Loucy (cell line): ENCODE measurements at regions not wholly inside any gene's neighbourhood (a gene's known extent, or its start where the extent isn't known, plus 50 kb on each side); places are given as distances from the start of the nearest gene placed in this dataset.

Experiments used
- H2AFZ ChIP-seq: fragments of 200-600 bp; sonication (generic); 2 replicates; pipeline ENCODE4 v1.6.0; 2016; ENCODE audit warnings: antibody characterized with exemption, mild to moderate bottlenecking, low read length, moderate library complexity
- H3F3A ChIP-seq: fragments of 200-600 bp; 2 replicates; pipeline ENCODE4 v1.6.0; 2016; ENCODE audit warnings: antibody characterized with exemption, low read depth, mild to moderate bottlenecking
- H3K27me3 ChIP-seq: fragments of 200-600 bp; sonication (generic); 2 replicates; pipeline ENCODE4 v1.6.1; 2014; ENCODE audit warnings: low read length, mild to moderate bottlenecking; ENCODE audit not compliant: insufficient read depth, poor library complexity, severe bottlenecking
- H3K36me3 ChIP-seq: fragments of 200-600 bp; sonication (generic); 2 replicates; pipeline ENCODE4 v1.6.1; 2016; ENCODE audit warnings: low read length; ENCODE audit not compliant: insufficient read depth
- H3K4me1 ChIP-seq: fragments of 200-600 bp; sonication (generic); 2 replicates; pipeline ENCODE4 v1.5.1; 2014; ENCODE audit warnings: low read length, mild to moderate bottlenecking; ENCODE audit not compliant: insufficient read depth, poor library complexity, severe bottlenecking
- H3K4me2 ChIP-seq: fragments of 200-600 bp; sonication (generic); 2 replicates; pipeline ENCODE4 v1.6.0; 2014; ENCODE audit warnings: antibody characterized with exemption, low read length, low read depth, mild to moderate bottlenecking; ENCODE audit not compliant: poor library complexity, severe bottlenecking
- H3K4me3 ChIP-seq: fragments of 200-600 bp; sonication (generic); 2 replicates; pipeline ENCODE4 v1.5.1; 2014; ENCODE audit warnings: low read length, mild to moderate bottlenecking, mixed read lengths; ENCODE audit not compliant: poor library complexity, severe bottlenecking
- H3K79me2 ChIP-seq: fragments of 200-600 bp; sonication (generic); 2 replicates; pipeline ENCODE4 v1.6.1; 2014; ENCODE audit warnings: low read length; ENCODE audit not compliant: insufficient read depth
- H3K9ac ChIP-seq: fragments of 200-600 bp; sonication (generic); 2 replicates; pipeline ENCODE4 v1.6.0; 2014; ENCODE audit warnings: mild to moderate bottlenecking, low read depth, low read length, moderate library complexity; ENCODE audit not compliant: poor library complexity, severe bottlenecking
- H3K9me2 ChIP-seq: fragments of 200-600 bp; sonication (generic); replicated peaks from 2 replicates; pipeline ENCODE4 v1.6.1; 2016; ENCODE audit warnings: low read depth, low read length, mixed read lengths
- H3K9me3 ChIP-seq: fragments of 200-600 bp; sonication (generic); 2 replicates; pipeline ENCODE4 v1.6.1; 2014; ENCODE audit warnings: mild to moderate bottlenecking, antibody characterized with exemption, low read length, low read depth; ENCODE audit not compliant: insufficient read depth
- H4K20me1 ChIP-seq: fragments of 200-600 bp; sonication (generic); 2 replicates; pipeline ENCODE4 v1.6.0; 2014; ENCODE audit warnings: antibody characterized with exemption, low read length, mild to moderate bottlenecking; ENCODE audit not compliant: insufficient read depth, poor library complexity, severe bottlenecking
- EZH2phosphoT487 ChIP-seq: fragments of 200-600 bp; IDR thresholded peaks from 2 replicates; pipeline ENCODE4 v1.6.1; 2018; ENCODE audit warnings: antibody characterized with exemption, mild to moderate bottlenecking, moderate library complexity, borderline replicate concordance
- TF ChIP-seq, protein P1 (sequence below): fragments of 200-600 bp; sonication (generic); conservative IDR thresholded peaks from 2 replicates; pipeline ENCODE4 v1.5.1; 2014; ENCODE audit warnings: mild to moderate bottlenecking, antibody characterized with exemption, low read length

DNA sequence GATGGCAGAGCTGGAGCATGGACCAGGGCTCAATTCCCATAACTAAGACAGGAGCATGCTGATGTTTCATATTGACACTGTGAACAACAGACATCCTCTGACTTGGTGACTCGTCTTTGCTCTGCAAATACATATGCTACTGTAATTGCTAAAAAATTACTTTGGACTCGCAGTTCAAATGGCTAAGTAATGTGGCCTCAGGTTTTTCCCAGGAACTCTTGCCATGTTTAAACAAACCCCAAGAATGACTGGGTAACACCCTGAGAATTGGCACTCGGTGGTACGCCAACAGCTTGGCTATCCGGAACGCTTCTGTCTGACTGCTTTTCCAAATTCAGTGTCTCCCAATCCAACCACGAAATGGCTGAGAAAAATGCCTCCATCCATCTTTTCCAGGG lies 456.7 kb upstream of the THBS1 start:
- Histone ChIP-seq H3K4me3 (no peak overlapping the region), H3K4me1 (peaks cover 6% of the 10 kb centered on the region), H3K9ac (no peak overlapping the region), H3K9me2 (no peaks in the 10 kb centered on the region), H4K20me1 (no peaks in the 10 kb centered on the region), H3K36me3 (no peaks in the 10 kb centered on the region), H2AFZ (no peak overlapping the region), H3K4me2 (no peak overlapping the region), H3F3A (no peaks in the 10 kb centered on the region), H3K9me3 (no peaks in the 10 kb centered on the region), H3K27me3 (no peaks in the 10 kb centered on the region), H3K79me2 (no peaks in the 10 kb centered on the region)
- TF ChIP-seq, protein P1, sequence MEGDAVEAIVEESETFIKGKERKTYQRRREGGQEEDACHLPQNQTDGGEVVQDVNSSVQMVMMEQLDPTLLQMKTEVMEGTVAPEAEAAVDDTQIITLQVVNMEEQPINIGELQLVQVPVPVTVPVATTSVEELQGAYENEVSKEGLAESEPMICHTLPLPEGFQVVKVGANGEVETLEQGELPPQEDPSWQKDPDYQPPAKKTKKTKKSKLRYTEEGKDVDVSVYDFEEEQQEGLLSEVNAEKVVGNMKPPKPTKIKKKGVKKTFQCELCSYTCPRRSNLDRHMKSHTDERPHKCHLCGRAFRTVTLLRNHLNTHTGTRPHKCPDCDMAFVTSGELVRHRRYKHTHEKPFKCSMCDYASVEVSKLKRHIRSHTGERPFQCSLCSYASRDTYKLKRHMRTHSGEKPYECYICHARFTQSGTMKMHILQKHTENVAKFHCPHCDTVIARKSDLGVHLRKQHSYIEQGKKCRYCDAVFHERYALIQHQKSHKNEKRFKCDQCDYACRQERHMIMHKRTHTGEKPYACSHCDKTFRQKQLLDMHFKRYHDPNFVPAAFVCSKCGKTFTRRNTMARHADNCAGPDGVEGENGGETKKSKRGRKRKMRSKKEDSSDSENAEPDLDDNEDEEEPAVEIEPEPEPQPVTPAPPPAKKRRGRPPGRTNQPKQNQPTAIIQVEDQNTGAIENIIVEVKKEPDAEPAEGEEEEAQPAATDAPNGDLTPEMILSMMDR = no peak
- no peak for TF ChIP-seq EZH2phosphoT487

DNA sequence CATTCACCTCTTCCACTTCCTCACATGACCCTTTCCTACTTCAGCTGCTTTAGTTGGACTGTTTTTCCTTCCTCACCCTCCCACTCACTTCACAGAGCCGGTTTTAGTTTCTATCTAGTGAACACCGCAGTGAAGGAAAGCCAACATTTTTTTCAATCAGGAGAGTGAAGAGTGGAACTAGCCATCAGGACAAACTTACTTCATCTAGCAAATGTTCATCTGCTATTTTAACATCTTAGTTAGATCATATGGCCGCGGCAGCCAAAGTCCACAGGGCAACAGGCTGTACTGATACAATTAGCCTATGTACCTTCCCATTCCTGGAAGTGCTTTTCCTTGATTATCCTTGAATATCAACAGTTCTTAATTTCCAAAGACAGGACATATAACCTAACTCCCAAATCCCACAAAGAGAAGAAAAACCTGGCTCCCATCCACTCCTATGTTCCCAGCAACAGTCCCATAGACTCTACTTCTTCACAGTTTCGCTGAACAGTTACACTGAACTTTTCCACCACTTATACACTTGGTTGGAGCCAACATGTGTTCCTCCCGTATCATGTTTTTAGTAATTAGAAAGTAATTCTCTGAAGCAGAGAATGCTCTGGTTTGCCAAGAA lies 456.2 kb upstream of the THBS1 start:
- H4K20me1 ChIP-seq = no peaks in the 10 kb centered on the region
- no peak overlapping the region for H3K4me2 ChIP-seq
- peaks cover 6% of the 10 kb centered on the region for H3K4me1 ChIP-seq
- H3K9me2 ChIP-seq = no peaks in the 10 kb centered on the region
- H3K9ac ChIP-seq = no peak overlapping the region
- no peak for TF ChIP-seq EZH2phosphoT487
- TF ChIP-seq, protein P1 = no peak
- no peak overlapping the region for H2AFZ ChIP-seq
- no peaks in the 10 kb centered on the region for H3K9me3 ChIP-seq
- H3F3A ChIP-seq = no peaks in the 10 kb centered on the region
- no peaks in the 10 kb centered on the region for H3K27me3 ChIP-seq
- no peaks in the 10 kb centered on the region for H3K36me3 ChIP-seq
- no peak overlapping the region for H3K4me3 ChIP-seq
- H3K79me2 ChIP-seq = no peaks in the 10 kb centered on the region

DNA sequence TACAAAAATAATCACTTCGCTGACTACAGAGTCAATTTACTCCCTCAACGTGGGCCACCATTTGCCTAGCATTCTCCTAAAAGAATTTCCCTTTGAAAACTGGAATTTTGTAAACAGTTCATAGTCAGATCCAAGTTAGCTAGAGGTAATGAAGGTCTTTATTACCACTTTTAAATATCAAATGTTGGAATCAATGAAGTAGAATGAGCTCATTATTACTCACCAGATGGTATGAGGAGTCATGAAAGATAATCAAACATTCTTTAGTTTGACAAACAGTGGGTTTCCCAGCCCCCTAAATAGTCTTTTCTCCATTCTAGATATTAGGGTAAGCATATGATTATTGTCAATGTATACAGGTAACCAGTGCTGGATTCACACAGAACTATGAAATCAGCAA lies 455.7 kb upstream of the THBS1 start:
- Histone ChIP-seq H3K36me3 (no peaks in the 10 kb centered on the region), H4K20me1 (no peaks in the 10 kb centered on the region), H3K79me2 (no peaks in the 10 kb centered on the region), H2AFZ (no peak overlapping the region), H3K4me1 (peaks cover 6% of the 10 kb centered on the region), H3K9me3 (no peaks in the 10 kb centered on the region), H3F3A (no peaks in the 10 kb centered on the region), H3K4me2 (no peak overlapping the region), H3K9me2 (no peaks in the 10 kb centered on the region), H3K9ac (no peak overlapping the region), H3K4me3 (no peak overlapping the region), H3K27me3 (no peaks in the 10 kb centered on the region)
- TF ChIP-seq EZH2phosphoT487 = no peak
- TF ChIP-seq, protein P1 = no peak
